ENCODE measurements at regions not wholly inside any gene's neighbourhood (a gene's known extent, or its start where the extent isn't known, plus 50 kb on each side); places are given as distances from the start of the nearest gene placed in this dataset.

- intact Hi-C loops (cut with micrococcal nuclease; ENCODE audit: unreplicated experiment) = no loop called here
- POLR2A ChIA-PET = no interaction called here
- no peak for DNase-seq (ENCODE audit: low spot score)
- Histone ChIP-seq H2AFZ (ENCODE audit: low read length) (no peak overlapping the region), H4K20me1 (ENCODE audit: insufficient read depth, low read length) (no peaks in the 10 kb centered on the region), H3K79me2 (ENCODE audit: insufficient read depth, low read length) (no peaks in the 10 kb centered on the region), H3K4me1 (ENCODE audit: insufficient read depth, low read length) (no peaks in the 10 kb centered on the region), H3K4me3 (replicated peaks in 1 of 3; ENCODE audit: insufficient read depth in 1 of 3, low read depth in 2 of 3, low read length in 3 of 3) (no peak overlapping the region), H3K36me3 (replicated peaks in 1 of 2; ENCODE audit: control insufficient read depth in 1 of 2, insufficient read depth in 2 of 2, low read length in 2 of 2) (no peaks in the 10 kb centered on the region), H3K9ac (ENCODE audit: insufficient read depth, low read depth, low read length) (no peak overlapping the region), H3K27ac (ENCODE audit: extremely low read length, insufficient read depth, low read length) (no peak overlapping the region), H3K9me3 (ENCODE audit: low read length) (no peaks in the 10 kb centered on the region), H3K27me3 (ENCODE audit: control insufficient read depth in 1 of 2, insufficient read depth in 2 of 2, low read length in 2 of 2) (no peaks in the 10 kb centered on the region), H3K4me2 (ENCODE audit: low read depth, low read length) (no peak overlapping the region)
- FAIRE-seq = no peak
- 0% methylated on average over 2 of the region's 2 CpGs for WGBS (ENCODE audit: low lambda C conversion rate)
- no TSS peak for BruUV-seq (replicated peaks)
- TF ChIP-seq DNMT3B (CRISPR knock-in tag; conservative IDR thresholded peaks at IDR 0.05) = no peak
- no peak for TF ChIP-seq PAX8 (CRISPR knock-in tag; IDR thresholded peaks at IDR 0.05; ENCODE audit: borderline replicate concordance)
- no peak for TF ChIP-seq FOXM1 (CRISPR knock-in tag; IDR thresholded peaks at IDR 0.05)
- TF ChIP-seq PCBP1 (IDR thresholded peaks at IDR 0.05; ENCODE audit: borderline replicate concordance, low read depth, low read length) = no peak
- no peak for TF ChIP-seq ZNF430 (CRISPR knock-in tag; IDR thresholded peaks at IDR 0.05)
- TF ChIP-seq MAZ (IDR thresholded peaks at IDR 0.05; ENCODE audit: borderline replicate concordance, low read depth, low read length) = no peak
- TF ChIP-seq MAZ (CRISPR knock-in tag; IDR thresholded peaks at IDR 0.05; ENCODE audit: low read depth) = no peak
- TF ChIP-seq NFIB (CRISPR knock-in tag; IDR thresholded peaks at IDR 0.05; ENCODE audit: borderline replicate concordance) = no peak
- no peak for TF ChIP-seq ZNF256 (CRISPR knock-in tag; conservative IDR thresholded peaks at IDR 0.05)
- no peak for TF ChIP-seq FOXK2 (IDR thresholded peaks at IDR 0.05)
- TF ChIP-seq ZNF510 (CRISPR knock-in tag; IDR thresholded peaks at IDR 0.05; ENCODE audit: low read depth) = no peak
- no peak for TF ChIP-seq SNAPC5 (CRISPR knock-in tag; IDR thresholded peaks at IDR 0.05; ENCODE audit: borderline replicate concordance)
- TF ChIP-seq TARDBP (CRISPR knock-in tag; IDR thresholded peaks at IDR 0.05) = no peak
- no peak for TF ChIP-seq ZNF276 (CRISPR knock-in tag; IDR thresholded peaks at IDR 0.05; ENCODE audit: low read depth)
- TF ChIP-seq KAT7 (CRISPR knock-in tag; IDR thresholded peaks at IDR 0.05; ENCODE audit: borderline replicate concordance) = no peak
- TF ChIP-seq ATF5 (CRISPR knock-in tag; IDR thresholded peaks at IDR 0.05; ENCODE audit: low read depth) = no peak
- TF ChIP-seq PITX1 (CRISPR knock-in tag; IDR thresholded peaks at IDR 0.05) = no peak
- TF ChIP-seq GATAD1 (CRISPR knock-in tag; IDR thresholded peaks at IDR 0.05) = no peak
- no peak for TF ChIP-seq ZNF354B (CRISPR knock-in tag; IDR thresholded peaks at IDR 0.05)
- no peak for TF ChIP-seq ZNF207 (IDR thresholded peaks at IDR 0.05; ENCODE audit: borderline replicate concordance)
- in situ Hi-C loops (cut with HindIII; ENCODE audit: extremely low pct_ligation_motif_present, low pct_unique_long_range_greater_than_20kb) = no loop called here
- ATAC-seq = no peak
- CTCF ChIA-PET (ENCODE audit: low intra/inter-chr PET ratio, low total read pairs) = no interaction called here
These were observed 881.0 kb upstream of the TENM4 start for GRCh38 chr11:80321786-80322185.
